Activated CD8-positive, alpha-beta T cell treated with anti-CD3 and anti-CD28 coated beads for 36 hours (primary cell): ENCODE measurements at regions not wholly inside any gene's neighbourhood (a gene's known extent, or its start where the extent isn't known, plus 50 kb on each side); places are given as distances from the start of the nearest gene placed in this dataset.
"Not testable (repeated sequence)": the region's sequence is repeated elsewhere in the genome, so short reads cannot be mapped to it uniquely, and the experiment has no call there.

Experiments used
- ATAC-seq: fragments of 200-7000 bp; cut with Tn5 transposase; one replicate; pipeline ENCODE4 v1.10.0; 2021; ENCODE audit warnings: mild to moderate bottlenecking, moderate library complexity
- CTCF ChIA-PET: fragments of 350-600 bp; sonication (Branson Sonifier 250); formaldehyde crosslinking; loops from one replicate; lab custom pipeline; 2021; ENCODE audit warnings: antibody characterized with exemption; lab: Charles Lee
- POLR2A ChIA-PET: fragments of 350-600 bp; sonication (Branson Sonifier 250); formaldehyde crosslinking; loops from one replicate; lab custom pipeline; 2021; ENCODE audit warnings: antibody characterized with exemption; lab: Charles Lee
- DNase-seq: peaks from one replicate; pipeline ENCODE4 v3.0.0-alpha.2; 2020
- H3K27ac Mint-ChIP-seq: one replicate; pipeline ENCODE4 v1.8.0; 2021; ENCODE audit warnings: mild to moderate bottlenecking, mixed read lengths
- H3K27me3 Mint-ChIP-seq: one replicate; pipeline ENCODE4 v1.8.0; 2021; ENCODE audit warnings: mixed read lengths
- H3K36me3 Mint-ChIP-seq: one replicate; pipeline ENCODE4 v1.8.0; 2021; ENCODE audit warnings: low read depth, mixed read lengths
- H3K4me1 Mint-ChIP-seq: one replicate; pipeline ENCODE4 v1.8.0; 2021; ENCODE audit warnings: low read depth, mixed read lengths
- H3K4me3 Mint-ChIP-seq: one replicate; pipeline ENCODE4 v1.8.0; 2021; ENCODE audit warnings: mild to moderate bottlenecking, moderate library complexity, mixed read lengths
- H3K9me3 Mint-ChIP-seq: one replicate; pipeline ENCODE4 v1.8.0; 2021; ENCODE audit warnings: mixed read lengths
- intact Hi-C: fragments of 100-400 bp; cut with micrococcal nuclease; formaldehyde crosslinking; loops from one replicate; pipeline ENCODE4 v1.10.0; 2022
- TF ChIP-seq, protein P1 (sequence below): fragments of 200-600 bp; IDR thresholded peaks from one replicate; pipeline ENCODE4 v1.8.0; 2022; ENCODE audit warnings: antibody characterized with exemption, mild to moderate bottlenecking

DNA sequence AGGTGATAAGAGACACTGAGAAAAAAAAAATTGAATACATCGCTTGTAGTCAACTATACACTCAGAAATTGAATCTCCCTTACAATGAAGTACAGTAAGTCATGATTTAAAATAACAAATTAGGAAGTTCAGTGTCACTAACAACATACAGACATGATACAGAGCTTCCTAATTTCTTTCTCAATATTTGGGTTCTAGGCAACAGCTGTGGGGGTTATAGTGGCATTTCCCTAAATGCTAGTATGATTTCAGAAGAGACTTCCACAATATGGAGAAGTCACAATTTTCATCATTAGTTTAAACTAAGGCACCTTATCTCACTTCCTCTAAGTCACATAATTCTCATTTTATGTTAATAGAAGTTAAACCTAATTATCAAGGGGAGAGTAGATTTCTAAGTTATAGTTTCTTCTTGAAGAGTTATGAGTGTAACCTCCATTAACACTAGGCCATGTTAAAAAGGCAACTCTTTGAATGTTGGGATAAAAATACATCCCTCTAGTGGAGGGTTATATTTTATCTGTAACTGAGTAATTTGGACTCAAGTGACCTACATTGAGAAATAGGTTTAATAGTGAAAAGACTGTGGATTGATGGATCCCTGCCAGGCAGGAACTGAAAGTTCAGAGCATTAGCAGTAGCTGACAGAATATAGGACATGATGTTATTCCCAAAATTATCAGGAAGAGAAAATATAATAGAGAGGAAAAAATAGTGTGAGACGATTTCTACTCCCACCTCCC lies 286.0 kb upstream of the SUCLG2 start:
- Mint-ChIP-seq H3K4me1 (peaks cover 18% of the 10 kb centered on the region), H3K9me3 (peaks cover 2% of the 10 kb centered on the region), H3K36me3 (no peaks in the 10 kb centered on the region), H3K4me3 (no peak overlapping the region), H3K27me3 (no peaks in the 10 kb centered on the region), H3K27ac (no peak overlapping the region)
- ATAC-seq (no peak), DNase-seq (no peak)
- POLR2A ChIA-PET, result no interaction called here
- CTCF ChIA-PET, result interaction anchor here (0.9 to 2.1 kb wide), 3 partner anchors 8 to 34 kb away, joined by 3 to 7 read pairs (median 3); no protein-coding TSS in a partner anchor
- TF ChIP-seq, protein P1, sequence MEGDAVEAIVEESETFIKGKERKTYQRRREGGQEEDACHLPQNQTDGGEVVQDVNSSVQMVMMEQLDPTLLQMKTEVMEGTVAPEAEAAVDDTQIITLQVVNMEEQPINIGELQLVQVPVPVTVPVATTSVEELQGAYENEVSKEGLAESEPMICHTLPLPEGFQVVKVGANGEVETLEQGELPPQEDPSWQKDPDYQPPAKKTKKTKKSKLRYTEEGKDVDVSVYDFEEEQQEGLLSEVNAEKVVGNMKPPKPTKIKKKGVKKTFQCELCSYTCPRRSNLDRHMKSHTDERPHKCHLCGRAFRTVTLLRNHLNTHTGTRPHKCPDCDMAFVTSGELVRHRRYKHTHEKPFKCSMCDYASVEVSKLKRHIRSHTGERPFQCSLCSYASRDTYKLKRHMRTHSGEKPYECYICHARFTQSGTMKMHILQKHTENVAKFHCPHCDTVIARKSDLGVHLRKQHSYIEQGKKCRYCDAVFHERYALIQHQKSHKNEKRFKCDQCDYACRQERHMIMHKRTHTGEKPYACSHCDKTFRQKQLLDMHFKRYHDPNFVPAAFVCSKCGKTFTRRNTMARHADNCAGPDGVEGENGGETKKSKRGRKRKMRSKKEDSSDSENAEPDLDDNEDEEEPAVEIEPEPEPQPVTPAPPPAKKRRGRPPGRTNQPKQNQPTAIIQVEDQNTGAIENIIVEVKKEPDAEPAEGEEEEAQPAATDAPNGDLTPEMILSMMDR, result no peak
- intact Hi-C loops, result no loop called here

GRCh38 chr3:67937498-67938118 lies 283.2 kb upstream of the SUCLG2 start:
- Mint-ChIP-seq H3K36me3 (no peaks in the 10 kb centered on the region), H3K27me3 (no peaks in the 10 kb centered on the region), H3K27ac (no peak overlapping the region), H3K4me3 (no peak overlapping the region), H3K4me1 (peaks cover 18% of the 10 kb centered on the region), H3K9me3 (peaks cover 11% of the 10 kb centered on the region)
- POLR2A ChIA-PET, result no interaction called here
- DNase-seq (no peak), ATAC-seq (no peak)
- intact Hi-C loops, result no loop called here
- TF ChIP-seq, protein P1, result no peak
- CTCF ChIA-PET, result no interaction called here

DNA sequence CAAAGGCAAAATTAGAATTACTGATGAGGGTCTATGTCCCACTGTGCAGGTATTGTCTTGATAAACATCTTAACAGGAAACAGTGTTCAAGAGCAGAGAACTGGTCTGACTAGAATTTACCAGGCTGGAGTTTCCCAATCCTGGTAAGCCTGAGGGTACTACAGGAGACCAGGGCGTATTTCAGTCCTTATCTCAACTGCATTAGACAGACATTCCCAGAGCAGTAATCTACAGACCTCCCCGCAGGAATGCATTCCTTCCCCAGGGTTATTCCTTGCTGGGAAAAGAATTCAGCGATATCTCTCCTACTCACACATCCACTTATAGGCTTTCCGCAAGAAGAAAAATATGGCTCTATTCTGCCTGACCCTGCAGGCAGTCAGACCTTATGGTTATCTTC lies 276.0 kb upstream of the SUCLG2 start:
- H3K4me1 Mint-ChIP-seq, H3K4me3 Mint-ChIP-seq, ATAC-seq, H3K27ac Mint-ChIP-seq, DNase-seq, POLR2A ChIA-PET, H3K27me3 Mint-ChIP-seq, intact Hi-C loops, H3K36me3 Mint-ChIP-seq, CTCF ChIA-PET: not testable (repeated sequence)
- H3K9me3 Mint-ChIP-seq, result peaks cover 13% of the 10 kb centered on the region

DNA sequence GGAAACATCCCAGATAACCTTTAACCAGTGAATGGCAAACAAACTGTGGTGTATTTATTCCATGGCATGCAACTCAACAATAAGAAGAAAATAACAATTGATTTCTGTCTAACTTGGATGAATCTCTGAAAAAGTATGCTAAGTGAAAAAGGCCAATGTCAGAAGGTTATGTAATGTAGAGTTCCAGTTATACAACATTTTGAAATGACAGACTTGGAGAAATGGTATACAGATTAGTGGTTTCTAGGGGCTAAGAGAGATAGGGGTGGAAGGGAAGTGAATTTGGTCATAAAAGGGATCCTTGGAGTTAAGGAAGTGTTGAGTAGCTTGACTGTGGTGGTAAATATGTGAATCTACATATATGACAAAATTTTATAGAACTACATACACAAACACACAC lies 269.4 kb upstream of the SUCLG2 start:
- Mint-ChIP-seq H3K9me3 (peaks cover 3% of the 10 kb centered on the region), H3K36me3 (no peaks in the 10 kb centered on the region)

GRCh38 chr3:67920969-67921368 lies 266.6 kb upstream of the SUCLG2 start:
- Mint-ChIP-seq H3K4me3 (no peak overlapping the region), H3K27ac (no peak overlapping the region), H3K27me3 (no peaks in the 10 kb centered on the region), H3K9me3 (peaks cover 3% of the 10 kb centered on the region), H3K36me3 (no peaks in the 10 kb centered on the region), H3K4me1 (no peaks in the 10 kb centered on the region)
- intact Hi-C loops, result no loop called here
- ChIA-PET CTCF (interaction anchor here (1.0 kb wide), 1 partner anchor 7 kb away, joined by 3 read pairs; no protein-coding TSS in a partner anchor), POLR2A (no interaction called here)
- no peak for ATAC-seq
- DNase-seq, result no peak
- TF ChIP-seq, protein P1, result no peak

More for the DNA sequence above, 269.4 kb upstream of the SUCLG2 start:
- no peak for DNase-seq
- POLR2A ChIA-PET, result no interaction called here
- TF ChIP-seq, protein P1, result no peak
- CTCF ChIA-PET, result no interaction called here
- intact Hi-C loops, result no loop called here
- ATAC-seq, result no peak
- Mint-ChIP-seq H3K27me3 (no peaks in the 10 kb centered on the region), H3K4me3 (no peak overlapping the region), H3K27ac (no peak overlapping the region), H3K4me1 (no peaks in the 10 kb centered on the region)
